Astrocyte of the spinal cord (primary cell): ENCODE measurements at regions not wholly inside any gene's neighbourhood (a gene's known extent, or its start where the extent isn't known, plus 50 kb on each side); places are given as distances from the start of the nearest gene placed in this dataset.
A peak's percentile ranks its signal among the peaks of the same experiment; 100 is the strongest.

Experiments used
- DNase-seq: peaks from one replicate; pipeline ENCODE4 v3.0.0; 2011; ENCODE audit warnings: low read depth, low spot score
- H3K4me3 ChIP-seq: 2 replicates; pipeline ENCODE4 v1.5.1; 2011; ENCODE audit warnings: low read depth, mild to moderate bottlenecking, low read length, moderate library complexity
- CTCF ChIP-seq: IDR thresholded peaks from 2 replicates; pipeline ENCODE4 v1.5.1; 2012; ENCODE audit warnings: low read depth, mild to moderate bottlenecking, low read length, inconsistent platforms
- in situ Hi-C: cut with HindIII; loops from 2 replicates; pipeline ENCODE4 v1.10.0; 2017; ENCODE audit warnings: low sequenced_read_pairs

- DNase-seq = no peak
- no peak overlapping the region for H3K4me3 ChIP-seq
- in situ Hi-C loops = no loop called here
- TF ChIP-seq CTCF = no peak
Measured at GRCh38 chr6:99801805-99802204, 192.2 kb downstream of the MCHR2 start.

- TF ChIP-seq CTCF = no peak
- peak; percentile 1 for DNase-seq
- no peak overlapping the region for H3K4me3 ChIP-seq
- in situ Hi-C loops = no loop called here
Measured at GRCh38 chr6:99802396-99803031, 191.5 kb downstream of the MCHR2 start.

GRCh38 chr6:99808992-99809391 lies 185.0 kb downstream of the MCHR2 start:
- no peak for DNase-seq
- in situ Hi-C loops = no loop called here
- TF ChIP-seq CTCF = no peak
- H3K4me3 ChIP-seq = no peak overlapping the region

GRCh38 chr6:99810295-99810694 lies 183.7 kb downstream of the MCHR2 start:
- no peak for TF ChIP-seq CTCF
- no peak overlapping the region for H3K4me3 ChIP-seq
- no peak for DNase-seq
- in situ Hi-C loops = no loop called here

GRCh38 chr6:99810942-99811620 lies 182.9 kb downstream of the MCHR2 start:
- no peak for TF ChIP-seq CTCF
- in situ Hi-C loops = no loop called here
- no peak overlapping the region for H3K4me3 ChIP-seq
- no peak for DNase-seq

- no peak for DNase-seq
- no peak for TF ChIP-seq CTCF
- in situ Hi-C loops = no loop called here
- no peak overlapping the region for H3K4me3 ChIP-seq
Measured at GRCh38 chr6:99811636-99812035, 182.4 kb downstream of the MCHR2 start.
